Esophagus squamous epithelium (tissue), 4 donors: ENCODE measurements at regions not wholly inside any gene's neighbourhood (a gene's known extent, or its start where the extent isn't known, plus 50 kb on each side); places are given as distances from the start of the nearest gene placed in this dataset.

ENCODE experiments used
- CTCF ChIP-seq, 6 experiments: fragments of 450-650 bp in 4 of 6; fragments of 200-600 bp in 2 of 6; sonication (generic) in 2 of 6; IDR thresholded peaks; one replicate each; pipeline ENCODE4 v1.5.1; 2016 to 2019; ENCODE audit warnings: antibody characterized with exemption in 6 of 6, mild to moderate bottlenecking in 4 of 6, moderate library complexity in 4 of 6
- POLR2A ChIP-seq, 4 donors: fragments of 450-650 bp; IDR thresholded peaks; one replicate each; pipeline ENCODE4 v1.6.1; 2017; ENCODE audit warnings: antibody characterized with exemption in 4 of 4, mild to moderate bottlenecking in 4 of 4, moderate library complexity in 3 of 4

DNA sequence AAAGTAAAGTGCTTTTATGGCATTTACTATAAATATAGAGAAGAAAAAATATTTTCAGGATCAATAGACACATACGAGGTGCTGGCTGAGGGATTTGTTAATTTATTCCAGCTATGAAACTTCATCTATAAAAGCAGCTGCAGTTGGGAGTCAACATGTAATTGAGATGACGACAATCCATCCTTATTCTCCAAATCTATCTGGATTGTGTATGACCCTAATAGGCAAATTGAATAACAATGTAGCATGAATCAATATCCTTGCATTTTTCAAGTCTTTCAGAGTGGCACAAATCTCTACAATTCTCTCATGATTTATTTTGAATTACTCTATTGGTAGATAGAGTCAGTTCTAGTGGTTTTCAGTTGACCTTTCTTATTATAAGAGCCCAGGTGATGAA, 1296.5 kb upstream of the SPRY2 start:
- no peak for TF ChIP-seq CTCF (IDR thresholded peaks at IDR 0.05)
- TF ChIP-seq POLR2A (IDR thresholded peaks at IDR 0.05), result no peak
